HepG2 (cell line): ENCODE measurements at regions not wholly inside any gene's neighbourhood (a gene's known extent, or its start where the extent isn't known, plus 50 kb on each side); places are given as distances from the start of the nearest gene placed in this dataset.

Experiments
- ATAC-seq: fragments of 200-7000 bp; cut with Tn5 transposase; 3 replicates; pipeline ENCODE4 v1.9.1; 2020; ENCODE audit warnings: mild to moderate bottlenecking, moderate library complexity
- BruUV-seq: library from RNA; stranded (reverse); fragments of 400-500 nt; replicated peaks from 2 replicates; lab custom pipeline; 2021; lab: Mats Ljungman, UMichigan
- CTCF ChIA-PET: fragments of 300-600 bp; formaldehyde crosslinking; extraction: SDS; loops from one replicate; lab custom pipeline; 2021; ENCODE audit warnings: low total read pairs, inconsistent platforms, low intra/inter-chr PET ratio; lab: Yijun Ruan, JAX
- POLR2A ChIA-PET: fragments of 350-600 bp; sonication (Branson Sonifier 250); formaldehyde crosslinking; loops from one replicate; lab custom pipeline; 2020; ENCODE audit warnings: antibody characterized with exemption, inconsistent platforms; lab: Yijun Ruan, JAX
- DNase-seq: peaks from one replicate; pipeline ENCODE4 v3.0.0-alpha.2; 2015; ENCODE audit warnings: low spot score
- FAIRE-seq: peaks from 3 replicates; lab custom pipeline; 2011; peaks lifted over from hg19 to GRCh38; lab: Jason Lieb, UNC
- H2AFZ ChIP-seq: one replicate; pipeline ENCODE4 v1.6.1; 2011; ENCODE audit warnings: low read length, inconsistent platforms
- H3K27ac ChIP-seq: fragments of 300-600 bp; 3 replicates; pipeline ENCODE4 v1.8.0; 2011; ENCODE audit warnings: mixed run types, mild to moderate bottlenecking, mixed read lengths, low read length, inconsistent platforms; ENCODE audit not compliant: insufficient read depth; ENCODE audit errors: extremely low read length
- H3K27me3 ChIP-seq, 2 experiments: fragments of 200-600 bp in 1 of 2; 2 replicates in 1 of 2; 3 replicates in 1 of 2; pipeline versions ENCODE4 v1.6.0 to v1.8.0; 2011; ENCODE audit warnings: low read length in 2 of 2, mild to moderate bottlenecking in 2 of 2, moderate library complexity in 2 of 2, inconsistent platforms in 1 of 2; ENCODE audit not compliant: insufficient read depth in 2 of 2, control insufficient read depth in 1 of 2
- H3K36me3 ChIP-seq, 2 experiments: fragments of 200-600 bp in 1 of 2; replicated peaks in 1 of 2; 2 replicates in 1 of 2; 3 replicates in 1 of 2; pipeline versions ENCODE4 v1.5.1 to v1.8.0; 2011; ENCODE audit warnings: low read length in 2 of 2, inconsistent platforms in 1 of 2; ENCODE audit not compliant: insufficient read depth in 2 of 2, control insufficient read depth in 1 of 2
- H3K4me1 ChIP-seq: 2 replicates; pipeline ENCODE4 v1.5.1; 2012; ENCODE audit warnings: low read length, inconsistent platforms; ENCODE audit not compliant: insufficient read depth
- H3K4me2 ChIP-seq: 2 replicates; pipeline ENCODE4 v1.6.0; 2011; ENCODE audit warnings: low read depth, low read length, inconsistent platforms
- H3K4me3 ChIP-seq, 3 experiments: fragments of 200-600 bp in 1 of 3; sonication (generic), shearing (Covaris generic) in 1 of 3; replicated peaks in 1 of 3; 2 replicates each; pipeline ENCODE4 v1.5.1; 2011 to 2016; ENCODE audit warnings: low read length in 3 of 3, inconsistent platforms in 2 of 3, low read depth in 2 of 3, mild to moderate bottlenecking in 2 of 3, control low read depth in 1 of 3, mixed read lengths in 1 of 3; ENCODE audit not compliant: insufficient read depth in 1 of 3
- H3K79me2 ChIP-seq: one replicate; pipeline ENCODE4 v1.6.1; 2011; ENCODE audit warnings: low read length, inconsistent platforms; ENCODE audit not compliant: insufficient read depth
- H3K9ac ChIP-seq: 2 replicates; pipeline ENCODE4 v1.6.0; 2011; ENCODE audit warnings: mild to moderate bottlenecking, low read depth, low read length, inconsistent platforms; ENCODE audit not compliant: insufficient read depth
- H3K9me3 ChIP-seq: 2 replicates; pipeline ENCODE4 v1.5.1; 2012; ENCODE audit warnings: mild to moderate bottlenecking, low read length
- H4K20me1 ChIP-seq: 2 replicates; pipeline ENCODE4 v1.6.0; 2011; ENCODE audit warnings: inconsistent platforms, mild to moderate bottlenecking, low read length, moderate library complexity; ENCODE audit not compliant: insufficient read depth
- HDAC1 ChIP-seq: sonication (generic); formaldehyde crosslinking; IDR thresholded peaks from 2 replicates; pipeline ENCODE4 v1.5.1; 2020; ENCODE audit warnings: mild to moderate bottlenecking, missing genetic modification reagents
- KAT2B ChIP-seq: fragments of 150-350 bp; IDR thresholded peaks from 2 replicates; pipeline ENCODE4 v1.6.1; 2014; ENCODE audit warnings: low read depth, low read length, borderline replicate concordance
- LCORL ChIP-seq, 2 experiments: fragments of 450-650 bp in 1 of 2; sonication (generic) in 1 of 2; formaldehyde crosslinking in 1 of 2; IDR thresholded peaks; 2 replicates each; pipeline versions ENCODE4 v1.5.0 to v1.6.1; 2017 to 2020; ENCODE audit warnings: antibody characterized with exemption in 1 of 2, missing genetic modification reagents in 1 of 2
- NCOA2 ChIP-seq: sonication (generic); formaldehyde crosslinking; IDR thresholded peaks from 2 replicates; pipeline ENCODE4 v1.8.0; 2022; ENCODE audit warnings: inconsistent platforms
- PTBP1 ChIP-seq: fragments of 200-400 bp; formaldehyde crosslinking; IDR thresholded peaks from 2 replicates; pipeline ENCODE4 v1.6.1; 2018; ENCODE audit warnings: low read length, low read depth; ENCODE audit not compliant: poor library complexity, severe bottlenecking
- REPIN1 ChIP-seq: sonication (generic); formaldehyde crosslinking; IDR thresholded peaks from 2 replicates; pipeline ENCODE4 v1.8.0; 2022; ENCODE audit warnings: missing genetic modification reagents, low read depth, mild to moderate bottlenecking, borderline replicate concordance
- SNRNP70 ChIP-seq: fragments of 200-400 bp; formaldehyde crosslinking; IDR thresholded peaks from 2 replicates; pipeline ENCODE4 v1.6.1; 2017; ENCODE audit warnings: mild to moderate bottlenecking, low read depth, low read length, moderate library complexity
- TCF7 ChIP-seq: sonication (generic); IDR thresholded peaks from 2 replicates; pipeline ENCODE4 v1.6.1; 2016; ENCODE audit warnings: antibody characterized with exemption, low read depth
- ZBTB2 ChIP-seq: sonication (generic); formaldehyde crosslinking; IDR thresholded peaks from 2 replicates; pipeline ENCODE4 v1.8.0; 2022; ENCODE audit warnings: low read depth, missing genetic modification reagents
- ZBTB34 ChIP-seq: sonication (generic); formaldehyde crosslinking; IDR thresholded peaks from 2 replicates; pipeline ENCODE4 v1.8.0; 2022; ENCODE audit warnings: mild to moderate bottlenecking, missing genetic modification reagents
- ZNF713 ChIP-seq: sonication (generic); formaldehyde crosslinking; IDR thresholded peaks from 2 replicates; pipeline ENCODE4 v1.4.0; 2020; ENCODE audit warnings: mild to moderate bottlenecking, missing genetic modification reagents
- WGBS: methylation state at CpG from one replicate; pipeline ENCODE4 v1.1.6; 2017; ENCODE audit warnings: low lambda C conversion rate; 5-methylcytosine and 5-hydroxymethylcytosine counted together
- in situ Hi-C: cut with HindIII; loops from 2 replicates; pipeline ENCODE4 v1.10.0; 2017; ENCODE audit warnings: low pct_unique_long_range_greater_than_20kb; ENCODE audit not compliant: extremely low pct_ligation_motif_present
- intact Hi-C: fragments of 100-400 bp; cut with micrococcal nuclease; formaldehyde crosslinking; loops from one replicate; pipeline ENCODE4 v1.10.0; 2022; ENCODE audit not compliant: unreplicated experiment

- ATAC-seq (no peak), DNase-seq (no peak)
- CTCF ChIA-PET: no interaction called here
- peaks cover 10% of the 10 kb centered on the region; the same call in 1 of the 2 replicates for H3K9me3 ChIP-seq
- H3K79me2 ChIP-seq: no peaks in the 10 kb centered on the region
- TF ChIP-seq NCOA2: no peak
- TF ChIP-seq REPIN1 (CRISPR knock-in tag): no peak
- TF ChIP-seq ZNF713 (CRISPR knock-in tag): no peak
- TF ChIP-seq KAT2B: no peak
- no peak for TF ChIP-seq LCORL (IDR thresholded peaks at IDR 0.05)
- TF ChIP-seq LCORL (CRISPR knock-in tag; IDR thresholded peaks at IDR 0.05): no peak
- no peak for TF ChIP-seq SNRNP70
- no peak for TF ChIP-seq HDAC1
- no peak for TF ChIP-seq PTBP1
- TF ChIP-seq TCF7: no peak
- no peak for TF ChIP-seq ZBTB34
- no peak for TF ChIP-seq ZBTB2 (CRISPR knock-in tag)
- TF ChIP-seq, all 625 proteins: peak for 0
- BruUV-seq: no TSS peak
- H3K9ac ChIP-seq: no peak overlapping the region
- no peak overlapping the region for H3K4me2 ChIP-seq
- H2AFZ ChIP-seq: no peak overlapping the region
- intact Hi-C loops: no loop called here
- no peaks in the 10 kb centered on the region for H3K27me3 ChIP-seq
- H3K4me3 ChIP-seq: no peak overlapping the region
- no peak for FAIRE-seq
- in situ Hi-C loops: no loop called here
- H3K27ac ChIP-seq: no peak overlapping the region
- no peaks in the 10 kb centered on the region for H3K36me3 ChIP-seq
- WGBS: 3% methylated on average over 1 of the region's 1 CpG
- no peaks in the 10 kb centered on the region for H3K4me1 ChIP-seq
- H4K20me1 ChIP-seq: no peaks in the 10 kb centered on the region
- POLR2A ChIA-PET: no interaction called here
These were observed 383.0 kb downstream of the METTL4 start for GRCh38 chr18:2188258-2188657.
